H9 (cell line): ENCODE measurements at regions not wholly inside any gene's neighbourhood (a gene's known extent, or its start where the extent isn't known, plus 50 kb on each side); places are given as distances from the start of the nearest gene placed in this dataset.

Experiments
- DNase-seq: peaks from one replicate; pipeline ENCODE4 v3.0.0-alpha.2; 2017
- H2AFZ ChIP-seq: one replicate; pipeline ENCODE4 v1.6.1; 2013; ENCODE audit warnings: mild to moderate bottlenecking, low read length, control low read depth, moderate library complexity
- H2AK5ac ChIP-seq: 2 replicates; pipeline ENCODE4 v1.6.1; 2013; ENCODE audit warnings: low read length, control low read depth, mixed read lengths; ENCODE audit not compliant: insufficient read length
- H2BK120ac ChIP-seq: one replicate; pipeline ENCODE4 v1.6.1; 2013; ENCODE audit warnings: low read depth, mild to moderate bottlenecking, low read length, control low read depth, inconsistent platforms; ENCODE audit not compliant: poor library complexity, severe bottlenecking
- H2BK12ac ChIP-seq: 2 replicates; pipeline ENCODE4 v1.6.1; 2013; ENCODE audit warnings: low read length, control low read depth, mixed read lengths, low read depth; ENCODE audit not compliant: insufficient read length
- H2BK15ac ChIP-seq: 2 replicates; pipeline ENCODE4 v1.6.1; 2013; ENCODE audit warnings: low read depth, low read length, control low read depth
- H2BK20ac ChIP-seq: one replicate; pipeline ENCODE4 v1.6.1; 2013; ENCODE audit warnings: low read depth, mild to moderate bottlenecking, low read length, control low read depth, inconsistent platforms; ENCODE audit not compliant: poor library complexity, severe bottlenecking
- H2BK5ac ChIP-seq: 2 replicates; pipeline ENCODE4 v1.6.1; 2013; ENCODE audit warnings: low read length, control low read depth, mixed read lengths; ENCODE audit not compliant: insufficient read length
- H3K14ac ChIP-seq: 2 replicates; pipeline ENCODE4 v1.6.1; 2013; ENCODE audit warnings: low read length, control low read depth; ENCODE audit not compliant: insufficient read depth
- H3K18ac ChIP-seq: 2 replicates; pipeline ENCODE4 v1.6.1; 2013; ENCODE audit warnings: low read depth, mild to moderate bottlenecking, mixed read lengths, low read length, control low read depth; ENCODE audit not compliant: insufficient read length
- H3K23ac ChIP-seq: 2 replicates; pipeline ENCODE4 v1.6.1; 2013; ENCODE audit warnings: low read length, control low read depth, mixed read lengths, low read depth; ENCODE audit not compliant: insufficient read length
- H3K23me2 ChIP-seq: 2 replicates; pipeline ENCODE4 v1.6.1; 2013; ENCODE audit warnings: low read depth, mild to moderate bottlenecking, mixed read lengths, low read length, control low read depth; ENCODE audit not compliant: insufficient read length, poor library complexity, severe bottlenecking
- H3K27ac ChIP-seq: 2 replicates; pipeline ENCODE4 v1.5.1; 2013; ENCODE audit warnings: low read length, control low read depth, mixed read lengths, low read depth; ENCODE audit not compliant: insufficient read length
- H3K27me3 ChIP-seq: 2 replicates; pipeline ENCODE4 v1.6.1; 2013; ENCODE audit warnings: low read length, control low read depth, inconsistent platforms; ENCODE audit not compliant: insufficient read depth
- H3K4ac ChIP-seq: 2 replicates; pipeline ENCODE4 v1.6.1; 2013; ENCODE audit warnings: low read depth, mild to moderate bottlenecking, control low read depth, inconsistent platforms, low read length, moderate library complexity
- H3K4me1 ChIP-seq: 2 replicates; pipeline ENCODE4 v1.6.1; 2013; ENCODE audit warnings: low read length, control low read depth, inconsistent platforms; ENCODE audit not compliant: insufficient read depth
- H3K4me2 ChIP-seq: 2 replicates; pipeline ENCODE4 v1.6.1; 2013; ENCODE audit warnings: low read length, control low read depth, mixed read lengths; ENCODE audit not compliant: insufficient read length, insufficient read depth
- H3K56ac ChIP-seq: 2 replicates; pipeline ENCODE4 v1.6.1; 2013; ENCODE audit warnings: low read depth, mild to moderate bottlenecking, mixed read lengths, low read length, control low read depth; ENCODE audit not compliant: insufficient read length
- H3K79me1 ChIP-seq: 2 replicates; pipeline ENCODE4 v1.6.1; 2013; ENCODE audit warnings: low read depth, mild to moderate bottlenecking, moderate library complexity, low read length, control low read depth, inconsistent platforms; ENCODE audit not compliant: insufficient read depth, poor library complexity, severe bottlenecking
- H3K79me2 ChIP-seq: 2 replicates; pipeline ENCODE4 v1.6.1; 2013; ENCODE audit warnings: low read length, control low read depth, inconsistent platforms; ENCODE audit not compliant: insufficient read depth
- H3K9ac ChIP-seq: 2 replicates; pipeline ENCODE4 v1.6.1; 2013; ENCODE audit warnings: low read length, control low read depth, mixed read lengths; ENCODE audit not compliant: insufficient read length; ENCODE audit errors: extremely low read depth
- H3K9me3 ChIP-seq: one replicate; pipeline ENCODE4 v1.6.1; 2013; ENCODE audit warnings: low read depth, low read length, inconsistent platforms; ENCODE audit not compliant: control insufficient read depth
- H3T11ph ChIP-seq: one replicate; pipeline ENCODE4 v1.6.1; 2013; ENCODE audit warnings: mild to moderate bottlenecking, low read length, control low read depth, inconsistent platforms
- H4K20me1 ChIP-seq: one replicate; pipeline ENCODE4 v1.6.1; 2013; ENCODE audit not compliant: control insufficient read depth, insufficient read length, insufficient read depth
- H4K5ac ChIP-seq: 2 replicates; pipeline ENCODE4 v1.6.1; 2013; ENCODE audit warnings: low read depth, mild to moderate bottlenecking, mixed read lengths, low read length, control low read depth; ENCODE audit not compliant: insufficient read length
- H4K8ac ChIP-seq: replicated peaks from 2 replicates; pipeline ENCODE4 v1.6.1; 2013; ENCODE audit warnings: low read length, control low read depth, mixed read lengths, low read depth; ENCODE audit not compliant: insufficient read length
- H4K91ac ChIP-seq: 2 replicates; pipeline ENCODE4 v1.6.1; 2013; ENCODE audit warnings: low read depth, mild to moderate bottlenecking, moderate library complexity, mixed read lengths, low read length, control low read depth; ENCODE audit not compliant: insufficient read length
- H3K27ac Mint-ChIP-seq, 3 experiments: 2 replicates in 2 of 3; 3 replicates in 1 of 3; pipeline ENCODE4 v1.8.0; 2020 to 2021; ENCODE audit warnings: mixed read lengths in 3 of 3, mild to moderate bottlenecking in 1 of 3, moderate library complexity in 1 of 3
- H3K27me3 Mint-ChIP-seq: 2 replicates; pipeline ENCODE4 v1.8.0; 2021; ENCODE audit warnings: low read depth, mild to moderate bottlenecking, moderate library complexity, mixed read lengths
- H3K36me3 Mint-ChIP-seq, 3 experiments: 2 replicates in 2 of 3; 3 replicates in 1 of 3; pipeline ENCODE4 v1.8.0; 2020 to 2021; ENCODE audit warnings: low read depth in 3 of 3, mixed read lengths in 3 of 3; ENCODE audit not compliant: insufficient read depth in 1 of 3
- H3K4me1 Mint-ChIP-seq, 2 experiments: 2 replicates each; pipeline ENCODE4 v1.8.0; 2020; ENCODE audit warnings: mixed read lengths in 2 of 2
- H3K4me3 Mint-ChIP-seq, 2 experiments: 2 replicates in 1 of 2; 3 replicates in 1 of 2; pipeline ENCODE4 v1.8.0; 2020 to 2021; ENCODE audit warnings: mild to moderate bottlenecking in 2 of 2, mixed read lengths in 2 of 2, moderate library complexity in 1 of 2
- H3K9me3 Mint-ChIP-seq, 2 experiments: 2 replicates in 1 of 2; 3 replicates in 1 of 2; pipeline ENCODE4 v1.8.0; 2020; ENCODE audit warnings: mild to moderate bottlenecking in 2 of 2, mixed read lengths in 2 of 2, moderate library complexity in 1 of 2
- CTCF ChIP-seq: fragments of 200-600 bp; sonication (generic); conservative IDR thresholded peaks from 3 replicates; pipeline ENCODE4 v1.8.0; 2021; ENCODE audit warnings: antibody characterized with exemption, mild to moderate bottlenecking
- WGBS: extraction: QIAGEN DNeasy Blood & Tissue Kit; methylation state at CpG from one replicate; pipeline ENCODE4 v1.1.7; 2013; ENCODE audit warnings: missing lambda C conversion rate, low lambda C conversion rate, mixed read lengths; ENCODE audit not compliant: insufficient read length; ENCODE audit errors: extremely low coverage; 5-methylcytosine and 5-hydroxymethylcytosine counted together

DNA sequence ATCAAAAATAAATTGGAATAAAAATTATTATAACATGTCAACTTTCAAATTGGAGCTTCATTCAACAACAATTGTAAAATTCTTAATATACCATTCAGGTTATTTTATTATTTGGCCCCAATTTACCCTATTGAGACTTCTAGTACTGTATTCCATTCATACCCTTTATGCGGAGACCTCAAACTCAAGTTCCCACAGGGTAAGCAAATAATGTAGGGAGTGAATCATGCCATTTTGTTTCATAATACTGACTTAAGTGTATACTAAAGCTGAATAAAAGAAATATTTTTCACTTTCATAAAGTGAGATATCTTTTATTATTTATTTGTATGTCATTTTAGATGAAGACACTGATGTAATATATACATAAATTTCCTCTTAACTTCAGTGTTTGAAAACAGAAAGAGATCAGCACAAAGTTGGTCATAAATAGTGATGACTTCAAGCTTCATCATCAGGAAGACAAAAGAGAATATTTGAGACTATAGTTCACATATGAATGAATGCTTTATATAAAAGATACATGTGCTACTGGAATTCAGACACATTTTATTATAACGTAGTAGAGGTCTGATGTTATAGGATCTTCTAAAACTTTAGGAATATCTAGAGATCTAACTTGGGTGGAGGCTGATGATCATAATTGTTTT lies 894.4 kb upstream of the PCDH9 start:
- Histone ChIP-seq H4K8ac (no peak overlapping the region), H2BK20ac (no peak overlapping the region), H4K20me1 (no peaks in the 10 kb centered on the region), H3K79me2 (no peaks in the 10 kb centered on the region), H3K27ac (no peak overlapping the region), H3K23me2 (no peaks in the 10 kb centered on the region), H3K56ac (no peak overlapping the region), H3K18ac (no peak overlapping the region), H3K27me3 (no peaks in the 10 kb centered on the region), H3K4me1 (no peaks in the 10 kb centered on the region), H3K23ac (no peak overlapping the region), H2BK5ac (no peak overlapping the region), H2AFZ (no peak overlapping the region), H3K4ac (no peak overlapping the region), H3K9me3 (no peaks in the 10 kb centered on the region), H2BK12ac (no peak overlapping the region), H3K9ac (no peak overlapping the region), H3K79me1 (no peaks in the 10 kb centered on the region), H3K4me2 (no peak overlapping the region), H2BK15ac (no peak overlapping the region), H4K91ac (no peak overlapping the region), H3K14ac (no peak overlapping the region), H3T11ph (no peak overlapping the region), H2AK5ac (no peak overlapping the region), H2BK120ac (no peak overlapping the region), H4K5ac (no peak overlapping the region)
- no peak for DNase-seq
- WGBS: no CpG with 5 or more reads among the region's 2 CpGs
- no peak for TF ChIP-seq CTCF
- Mint-ChIP-seq H3K4me3 (no peak overlapping the region), H3K27ac (no peak overlapping the region), H3K9me3 (peaks cover 0 to 2% of the 10 kb centered on the region in 2 experiments; a peak in 1 of 5 replicates), H3K27me3 (no peaks in the 10 kb centered on the region), H3K36me3 (no peaks in the 10 kb centered on the region; a peak in 1 of 7 replicates), H3K4me1 (peaks cover 0 to 2% of the 10 kb centered on the region in 2 experiments; a peak in 1 of 4 replicates)
